NCI-H1694 treated with DMSO at 0.1 percent for 48 hours (cell line): ENCODE measurements at regions not wholly inside any gene's neighbourhood (a gene's known extent, or its start where the extent isn't known, plus 50 kb on each side); places are given as distances from the start of the nearest gene placed in this dataset.

ENCODE experiments used
- DNase-seq: peaks from one replicate; lab custom pipeline; 2025; lab: John Stamatoyannopoulos, UW

- no peak for DNase-seq
These were observed 266.7 kb downstream of the ENGASE start for GRCh38 chr17:79341222-79341780.

- DNase-seq, result no peak
These were observed 266.0 kb downstream of the ENGASE start for GRCh38 chr17:79340333-79341221.

- no peak for DNase-seq
These were observed 264.7 kb downstream of the ENGASE start for GRCh38 chr17:79339321-79339720.

- no peak for DNase-seq
These were observed 264.0 kb downstream of the ENGASE start for GRCh38 chr17:79338604-79339003.

GRCh38 chr17:79338152-79338551, 263.5 kb downstream of the ENGASE start:
- no peak for DNase-seq

GRCh38 chr17:79337053-79337452, 262.4 kb downstream of the ENGASE start:
- no peak for DNase-seq

GRCh38 chr17:79335456-79335855, 260.8 kb downstream of the ENGASE start:
- no peak for DNase-seq

GRCh38 chr17:79332011-79332554, 257.5 kb downstream of the ENGASE start:
- DNase-seq, result no peak

GRCh38 chr17:79331492-79331891, 256.9 kb downstream of the ENGASE start:
- no peak for DNase-seq

- no peak for DNase-seq
These were observed 256.1 kb downstream of the ENGASE start for GRCh38 chr17:79330696-79331095.

- DNase-seq, result no peak
These were observed 255.6 kb downstream of the ENGASE start for GRCh38 chr17:79330229-79330628.

- DNase-seq, result no peak
These were observed 252.2 kb downstream of the ENGASE start for GRCh38 chr17:79326814-79327213.

GRCh38 chr17:79325709-79326430, 251.2 kb downstream of the ENGASE start:
- no peak for DNase-seq

GRCh38 chr17:79324194-79324593, 249.6 kb downstream of the ENGASE start:
- DNase-seq, result peak; percentile 62

GRCh38 chr17:79323566-79323965, 248.9 kb downstream of the ENGASE start:
- DNase-seq, result no peak

GRCh38 chr17:79322211-79323123, 247.8 kb downstream of the ENGASE start:
- peak; percentile 18 for DNase-seq

- no peak for DNase-seq
These were observed 245.7 kb downstream of the ENGASE start for GRCh38 chr17:79320331-79320730.

GRCh38 chr17:79317916-79318315, 243.3 kb downstream of the ENGASE start:
- DNase-seq, result no peak

GRCh38 chr17:79316805-79317204, 242.2 kb downstream of the ENGASE start:
- no peak for DNase-seq

GRCh38 chr17:79315358-79316105, 240.9 kb downstream of the ENGASE start:
- DNase-seq, result no peak
